Effector memory CD4-positive, alpha-beta T cell (primary cell): ENCODE measurements at regions not wholly inside any gene's neighbourhood (a gene's known extent, or its start where the extent isn't known, plus 50 kb on each side); places are given as distances from the start of the nearest gene placed in this dataset.

Experiments used
- DNase-seq, 3 donors: peaks; one replicate each; pipeline ENCODE4 v3.0.0-alpha.2; 2020
- H3K27ac ChIP-seq: 2 replicates; pipeline ENCODE4 v1.7.0; 2013; ENCODE audit warnings: mild to moderate bottlenecking, low read length, moderate library complexity; ENCODE audit not compliant: insufficient read depth, poor library complexity, severe bottlenecking
- H3K27me3 ChIP-seq: replicated peaks from 2 replicates; pipeline ENCODE4 v1.7.0; 2013; ENCODE audit warnings: mild to moderate bottlenecking, low read length; ENCODE audit not compliant: insufficient read depth, control insufficient read depth, poor library complexity, severe bottlenecking
- H3K36me3 ChIP-seq: 2 replicates; pipeline ENCODE4 v1.7.0; 2013; ENCODE audit warnings: mild to moderate bottlenecking, low read length, moderate library complexity; ENCODE audit not compliant: control insufficient read depth, insufficient read depth
- H3K4me1 ChIP-seq: 2 replicates; pipeline ENCODE4 v1.7.0; 2013; ENCODE audit warnings: low read length, mild to moderate bottlenecking; ENCODE audit not compliant: control insufficient read depth, insufficient read depth, poor library complexity, severe bottlenecking
- H3K4me3 ChIP-seq: 2 replicates; pipeline ENCODE4 v1.7.0; 2013; ENCODE audit warnings: low read length, low read depth, mild to moderate bottlenecking; ENCODE audit not compliant: insufficient read depth, poor library complexity, severe bottlenecking
- H3K9me3 ChIP-seq: 2 replicates; pipeline ENCODE4 v1.7.0; 2013; ENCODE audit warnings: mild to moderate bottlenecking, low read length, moderate library complexity; ENCODE audit not compliant: control insufficient read depth

DNA sequence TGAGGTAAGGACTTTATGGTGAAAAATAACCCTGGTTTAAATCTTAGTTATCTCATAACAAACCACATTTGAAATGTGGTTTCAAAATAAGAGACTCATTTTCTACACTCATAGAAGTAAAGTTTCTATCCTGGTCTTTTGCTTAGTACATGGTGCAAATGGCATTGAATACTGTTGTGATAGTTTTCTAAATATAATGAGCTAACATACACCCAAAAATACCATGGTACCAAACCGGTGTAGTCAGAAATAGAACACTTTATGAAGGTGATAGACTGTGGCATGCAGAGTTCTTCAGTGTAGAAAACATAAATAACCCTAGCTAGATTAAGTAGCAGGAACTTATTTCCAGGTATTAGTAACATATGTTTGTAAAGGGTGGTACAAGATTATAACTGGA lies 629.4 kb downstream of the PLOD2 start:
- no peaks in the 10 kb centered on the region for H3K9me3 ChIP-seq
- no peak overlapping the region for H3K27ac ChIP-seq
- H3K4me1 ChIP-seq: no peaks in the 10 kb centered on the region
- H3K27me3 ChIP-seq: no peaks in the 10 kb centered on the region
- no peak overlapping the region for H3K4me3 ChIP-seq
- no peak for DNase-seq
- no peaks in the 10 kb centered on the region for H3K36me3 ChIP-seq

DNA sequence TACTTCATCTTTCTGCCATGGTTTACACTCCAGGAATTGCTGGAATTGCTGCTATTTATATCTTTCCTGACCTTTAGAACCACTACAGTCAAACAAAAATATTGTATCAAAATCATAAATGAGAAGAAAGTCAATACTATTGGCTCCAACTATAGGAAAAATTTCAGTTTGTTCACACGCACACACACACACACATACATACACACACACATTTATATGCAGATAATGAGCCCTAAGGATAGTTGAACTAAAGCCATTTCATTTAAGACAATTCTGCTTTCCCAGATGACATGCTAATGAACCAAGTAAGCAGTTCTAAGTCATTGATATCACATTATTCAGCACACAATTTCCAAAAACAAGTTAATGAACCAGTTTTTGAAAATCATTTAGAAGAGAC lies 627.3 kb downstream of the PLOD2 start:
- DNase-seq: no peak
- no peaks in the 10 kb centered on the region for H3K27me3 ChIP-seq
- no peak overlapping the region for H3K27ac ChIP-seq
- H3K9me3 ChIP-seq: no peaks in the 10 kb centered on the region
- no peaks in the 10 kb centered on the region for H3K36me3 ChIP-seq
- no peak overlapping the region for H3K4me3 ChIP-seq
- no peaks in the 10 kb centered on the region for H3K4me1 ChIP-seq

DNA sequence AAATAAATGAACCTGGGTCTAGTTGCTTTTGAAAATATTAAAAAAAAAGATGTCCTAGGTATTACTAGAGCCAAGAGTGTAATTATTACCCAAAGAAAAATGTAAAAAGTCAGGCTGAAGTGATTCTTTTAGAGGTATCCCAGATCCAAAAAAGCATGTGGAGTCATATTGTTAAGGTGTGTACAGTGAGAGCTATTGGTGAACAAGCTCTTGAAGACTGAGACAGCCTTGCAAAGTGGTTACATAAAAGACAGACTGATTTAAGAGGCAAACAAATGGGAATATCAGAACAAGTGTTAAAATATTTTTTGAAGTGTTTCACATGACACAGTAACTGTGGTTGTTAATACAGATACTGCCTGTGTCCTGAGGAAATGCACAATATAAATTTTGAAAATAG lies 624.5 kb downstream of the PLOD2 start:
- Histone ChIP-seq H3K27me3 (no peaks in the 10 kb centered on the region), H3K36me3 (no peaks in the 10 kb centered on the region), H3K4me3 (no peak overlapping the region), H3K27ac (no peak overlapping the region), H3K4me1 (no peaks in the 10 kb centered on the region), H3K9me3 (no peaks in the 10 kb centered on the region)
- DNase-seq: no peak

DNA sequence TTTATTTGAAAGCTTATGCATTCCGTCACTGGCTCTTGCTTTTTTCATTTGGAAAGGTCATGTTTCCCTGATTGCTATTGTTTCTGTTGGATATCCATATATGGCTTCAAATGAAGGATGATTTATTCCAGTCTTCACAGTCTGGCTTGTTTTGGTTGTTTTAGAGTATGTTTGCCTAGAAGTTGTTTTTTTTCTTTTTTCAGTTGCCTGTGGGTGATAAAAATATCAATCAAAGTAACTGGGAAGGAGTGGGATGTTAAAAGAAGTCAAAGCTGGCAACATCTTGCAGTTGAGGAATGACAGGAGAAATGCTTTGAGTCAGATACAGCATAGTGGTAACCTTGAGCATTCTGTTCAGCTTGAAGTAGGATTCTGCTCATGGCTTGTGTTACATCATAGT lies 610.5 kb downstream of the PLOD2 start:
- Histone ChIP-seq H3K27me3 (no peaks in the 10 kb centered on the region), H3K4me3 (no peak overlapping the region), H3K27ac (no peak overlapping the region), H3K9me3 (no peaks in the 10 kb centered on the region), H3K36me3 (no peaks in the 10 kb centered on the region), H3K4me1 (no peaks in the 10 kb centered on the region)
- no peak for DNase-seq

DNA sequence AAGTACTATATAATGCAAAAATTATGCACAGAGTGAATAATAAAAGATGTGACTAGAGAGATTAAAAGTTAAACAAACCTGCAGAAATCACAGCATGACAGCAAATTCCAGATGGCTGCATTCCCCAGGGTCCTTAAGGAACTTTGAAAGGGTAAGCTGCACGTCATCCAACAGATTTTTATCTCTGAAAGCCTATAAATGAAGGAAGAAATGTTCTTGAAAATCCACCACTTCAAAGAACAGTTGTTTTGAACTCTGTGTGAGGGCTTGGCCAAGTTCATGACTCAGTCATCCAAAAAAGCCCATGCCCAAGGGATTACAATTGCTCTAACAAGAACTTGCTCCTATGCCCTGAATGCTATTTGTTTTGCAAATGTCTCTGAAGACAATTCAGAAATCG lies 603.6 kb downstream of the PLOD2 start:
- no peak for DNase-seq
- no peak overlapping the region for H3K27ac ChIP-seq
- no peaks in the 10 kb centered on the region for H3K4me1 ChIP-seq
- H3K4me3 ChIP-seq: no peak overlapping the region
- H3K27me3 ChIP-seq: no peaks in the 10 kb centered on the region
- no peaks in the 10 kb centered on the region for H3K9me3 ChIP-seq
- H3K36me3 ChIP-seq: no peaks in the 10 kb centered on the region

DNA sequence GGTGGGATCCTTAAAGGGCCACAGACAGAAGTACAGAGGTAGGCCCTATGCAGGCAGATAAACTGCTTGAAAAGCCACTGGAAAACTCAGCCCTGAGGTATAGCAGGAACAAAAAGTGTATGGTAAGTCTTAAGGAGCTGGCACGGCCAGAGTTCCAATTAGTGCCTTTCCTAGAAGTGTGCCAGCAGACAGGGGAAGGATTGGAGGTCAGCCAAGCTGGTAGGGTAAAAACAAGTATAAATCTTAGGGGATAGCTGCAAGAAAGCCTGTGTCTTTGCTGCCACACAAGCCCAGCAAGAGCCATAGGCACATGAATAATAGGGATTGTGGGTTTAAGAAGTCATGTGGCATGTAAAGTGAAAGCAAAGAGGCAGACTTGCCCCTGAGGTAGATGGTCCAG lies 582.5 kb downstream of the PLOD2 start:
- no peaks in the 10 kb centered on the region for H3K36me3 ChIP-seq
- H3K9me3 ChIP-seq: no peaks in the 10 kb centered on the region
- H3K27ac ChIP-seq: no peak overlapping the region
- no peak for DNase-seq
- H3K4me3 ChIP-seq: no peak overlapping the region
- no peaks in the 10 kb centered on the region for H3K27me3 ChIP-seq
- no peaks in the 10 kb centered on the region for H3K4me1 ChIP-seq

DNA sequence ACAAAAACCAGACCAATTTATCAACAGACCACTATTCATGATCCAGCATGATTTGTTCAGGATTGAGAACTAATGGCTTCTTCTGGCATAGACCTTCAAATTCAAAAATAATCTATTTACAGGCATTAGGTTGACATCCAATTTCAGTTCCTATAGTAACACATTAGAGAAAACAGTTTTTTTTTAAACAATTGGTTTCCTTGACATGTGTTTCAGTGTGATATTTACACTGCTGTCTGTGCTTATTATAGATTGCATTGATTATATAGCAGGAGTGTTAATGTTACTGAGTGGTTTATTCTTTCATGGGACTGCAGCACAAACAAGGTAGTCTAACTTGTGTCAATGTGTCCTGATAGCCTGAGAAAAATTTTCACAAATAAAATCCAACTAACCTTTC lies 579.3 kb downstream of the PLOD2 start:
- Histone ChIP-seq H3K9me3 (no peaks in the 10 kb centered on the region), H3K27me3 (no peaks in the 10 kb centered on the region), H3K27ac (no peak overlapping the region), H3K36me3 (no peaks in the 10 kb centered on the region), H3K4me1 (no peaks in the 10 kb centered on the region), H3K4me3 (no peak overlapping the region)
- no peak for DNase-seq

DNA sequence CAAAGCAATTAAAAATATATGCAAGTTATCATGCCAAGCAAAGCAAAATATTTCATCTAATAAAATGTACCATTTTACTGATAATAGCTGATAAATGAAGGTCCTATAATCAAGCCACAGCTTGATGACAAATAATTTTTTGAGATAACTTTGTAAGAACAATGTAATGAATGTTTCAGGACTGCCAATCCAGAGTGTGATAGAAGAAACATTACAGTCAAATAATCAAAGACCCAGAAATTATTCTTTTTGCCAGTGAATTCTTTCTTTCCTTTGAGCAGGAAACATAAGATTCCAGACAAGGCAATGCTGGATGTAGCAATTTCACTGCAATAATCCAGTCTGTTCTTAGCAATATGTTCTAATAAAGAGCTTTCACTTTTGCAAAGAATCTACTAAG lies 556.1 kb downstream of the PLOD2 start:
- Histone ChIP-seq H3K27ac (no peak overlapping the region), H3K9me3 (no peaks in the 10 kb centered on the region), H3K4me1 (no peaks in the 10 kb centered on the region), H3K27me3 (no peaks in the 10 kb centered on the region), H3K4me3 (no peak overlapping the region), H3K36me3 (no peaks in the 10 kb centered on the region)
- no peak for DNase-seq

DNA sequence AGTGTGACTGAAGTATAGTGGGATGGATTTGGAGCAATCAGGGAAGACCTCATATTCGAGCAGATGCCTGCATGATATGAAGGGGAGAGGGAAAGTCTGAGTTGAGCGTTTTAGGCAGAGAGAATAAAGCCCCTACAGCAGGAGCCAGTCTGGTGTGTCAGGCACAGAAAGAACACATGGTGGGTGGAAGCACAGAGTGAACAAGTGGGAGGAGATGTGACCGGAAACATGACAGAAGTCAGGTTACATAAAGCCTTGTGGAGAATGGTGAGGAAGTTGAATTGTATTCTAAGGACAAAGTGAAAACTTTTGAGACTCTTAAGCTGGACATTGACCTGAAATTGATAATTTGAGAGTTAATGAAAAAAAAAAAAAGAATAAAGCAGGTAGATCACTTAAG lies 541.0 kb downstream of the PLOD2 start:
- no peaks in the 10 kb centered on the region for H3K36me3 ChIP-seq

DNA sequence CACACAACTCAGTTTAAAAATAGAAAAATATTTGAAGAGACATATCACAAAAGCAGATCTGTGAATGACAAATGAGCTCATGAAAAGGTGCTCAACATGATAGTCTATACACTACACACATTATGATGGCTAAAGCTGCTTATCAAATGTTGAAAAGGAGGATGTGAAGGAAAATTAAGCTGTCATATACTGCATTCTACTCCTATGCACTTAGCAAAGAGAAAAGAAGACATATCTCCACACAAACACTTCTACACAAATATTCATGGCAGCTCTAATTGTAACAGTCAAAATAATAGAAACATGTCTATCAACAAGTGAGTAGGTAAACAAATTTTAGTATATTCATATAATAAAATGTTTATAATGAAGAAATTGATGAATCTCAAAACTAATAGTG lies 540.5 kb downstream of the PLOD2 start:
- Histone ChIP-seq H3K4me3 (no peak overlapping the region), H3K36me3 (no peaks in the 10 kb centered on the region), H3K27ac (no peak overlapping the region), H3K4me1 (no peaks in the 10 kb centered on the region), H3K9me3 (no peaks in the 10 kb centered on the region), H3K27me3 (no peaks in the 10 kb centered on the region)
- DNase-seq: no peak

More for the DNA sequence above, 541.0 kb downstream of the PLOD2 start:
- Histone ChIP-seq H3K4me1 (no peaks in the 10 kb centered on the region), H3K27me3 (no peaks in the 10 kb centered on the region), H3K9me3 (no peaks in the 10 kb centered on the region), H3K27ac (no peak overlapping the region), H3K4me3 (no peak overlapping the region)
- DNase-seq: no peak

DNA sequence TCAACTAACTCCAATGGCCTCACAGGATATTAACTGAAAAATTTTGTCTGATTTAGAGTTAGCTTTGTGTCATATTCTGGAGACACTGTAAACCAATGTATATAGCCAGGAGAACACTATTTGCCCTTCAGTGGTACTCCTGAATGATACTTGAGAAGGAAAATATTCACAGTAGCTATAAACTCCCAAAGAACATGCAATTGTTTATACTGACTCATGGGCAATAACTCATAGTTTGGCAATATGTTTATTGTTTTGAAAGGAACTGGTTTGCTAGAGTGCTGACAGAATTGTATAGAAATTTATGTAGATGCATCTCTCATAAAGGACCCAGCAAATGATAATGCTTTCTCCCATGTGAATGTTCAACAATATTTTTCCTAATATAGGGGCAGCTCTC lies 537.6 kb downstream of the PLOD2 start:
- H3K4me1 ChIP-seq: no peaks in the 10 kb centered on the region

More for the DNA sequence above, 537.6 kb downstream of the PLOD2 start:
- no peaks in the 10 kb centered on the region for H3K27me3 ChIP-seq
- no peak overlapping the region for H3K27ac ChIP-seq
- H3K9me3 ChIP-seq: no peaks in the 10 kb centered on the region
- no peak for DNase-seq
- no peaks in the 10 kb centered on the region for H3K36me3 ChIP-seq
- H3K4me3 ChIP-seq: no peak overlapping the region
